ENCODE measurements at regions not wholly inside any gene's neighbourhood (a gene's known extent, or its start where the extent isn't known, plus 50 kb on each side); places are given as distances from the start of the nearest gene placed in this dataset.
"Not testable (repeated sequence)": the region's sequence is repeated elsewhere in the genome, so short reads cannot be mapped to it uniquely, and the experiment has no call there.

- no peaks in the 10 kb centered on the region for H3K9me3 ChIP-seq (ENCODE audit: low read depth, low read length)
- H4K20me1 ChIP-seq (ENCODE audit: insufficient read depth, low read length) = no peaks in the 10 kb centered on the region
- H3K27ac ChIP-seq (ENCODE audit: low read depth, low read length) = no peak overlapping the region
- H3K4me2 ChIP-seq (ENCODE audit: insufficient read depth, low read length) = no peak overlapping the region
- no peak overlapping the region for H3K4me3 ChIP-seq (ENCODE audit: insufficient read depth, low read length)
- H2AFZ ChIP-seq (ENCODE audit: low read length) = no peak overlapping the region
- TF ChIP-seq CTCF (IDR thresholded peaks at IDR 0.05; ENCODE audit: extremely low read depth, low read depth, low read length) = no peak
- H3K79me2 ChIP-seq (ENCODE audit: insufficient read depth, low read length) = no peaks in the 10 kb centered on the region
- no peaks in the 10 kb centered on the region for H3K4me1 ChIP-seq (ENCODE audit: insufficient read depth, low read length)
- DNase-seq (ENCODE audit: insufficient read length, low spot score, missing footprints) = peak; percentile 51
- H3K27me3 ChIP-seq (ENCODE audit: insufficient read depth, low read length) = peaks cover 20% of the 10 kb centered on the region
- no peaks in the 10 kb centered on the region for H3K36me3 ChIP-seq (ENCODE audit: insufficient read depth, low read length)
Observed at GRCh38 chr3:107913701-107914100, 177.1 kb downstream of the CD47 start.

- no peak overlapping the region for H3K4me3 ChIP-seq (ENCODE audit: insufficient read depth, low read length)
- no peak for DNase-seq (ENCODE audit: insufficient read length, low spot score, missing footprints)
- no peak overlapping the region for H3K27ac ChIP-seq (ENCODE audit: low read depth, low read length)
- no peak overlapping the region for H3K4me2 ChIP-seq (ENCODE audit: insufficient read depth, low read length)
- no peaks in the 10 kb centered on the region for H3K36me3 ChIP-seq (ENCODE audit: insufficient read depth, low read length)
- no peak for TF ChIP-seq CTCF (IDR thresholded peaks at IDR 0.05; ENCODE audit: extremely low read depth, low read depth, low read length)
- H2AFZ ChIP-seq (ENCODE audit: low read length) = no peak overlapping the region
- peaks cover 17% of the 10 kb centered on the region for H3K27me3 ChIP-seq (ENCODE audit: insufficient read depth, low read length)
- no peaks in the 10 kb centered on the region for H3K79me2 ChIP-seq (ENCODE audit: insufficient read depth, low read length)
- H4K20me1 ChIP-seq (ENCODE audit: insufficient read depth, low read length) = no peaks in the 10 kb centered on the region
- H3K9me3 ChIP-seq (ENCODE audit: low read depth, low read length) = no peaks in the 10 kb centered on the region
- no peaks in the 10 kb centered on the region for H3K4me1 ChIP-seq (ENCODE audit: insufficient read depth, low read length)
Observed at GRCh38 chr3:107911337-107912000, 179.4 kb downstream of the CD47 start.

- H2AFZ ChIP-seq (ENCODE audit: low read length) = no peak overlapping the region
- peaks cover 17% of the 10 kb centered on the region for H3K27me3 ChIP-seq (ENCODE audit: insufficient read depth, low read length)
- no peaks in the 10 kb centered on the region for H3K9me3 ChIP-seq (ENCODE audit: low read depth, low read length)
- H3K4me1 ChIP-seq (ENCODE audit: insufficient read depth, low read length) = no peaks in the 10 kb centered on the region
- no peaks in the 10 kb centered on the region for H3K36me3 ChIP-seq (ENCODE audit: insufficient read depth, low read length)
- H3K79me2 ChIP-seq (ENCODE audit: insufficient read depth, low read length) = no peaks in the 10 kb centered on the region
- no peak overlapping the region for H3K4me3 ChIP-seq (ENCODE audit: insufficient read depth, low read length)
- DNase-seq (ENCODE audit: insufficient read length, low spot score, missing footprints) = peak; percentile 30
- TF ChIP-seq CTCF (IDR thresholded peaks at IDR 0.05; ENCODE audit: extremely low read depth, low read depth, low read length) = no peak
- H4K20me1 ChIP-seq (ENCODE audit: insufficient read depth, low read length) = no peaks in the 10 kb centered on the region
- H3K27ac ChIP-seq (ENCODE audit: low read depth, low read length) = no peak overlapping the region
- H3K4me2 ChIP-seq (ENCODE audit: insufficient read depth, low read length) = no peak overlapping the region
Observed at GRCh38 chr3:107910713-107911259, 180.0 kb downstream of the CD47 start.

- H2AFZ ChIP-seq (ENCODE audit: low read length); H3K79me2 ChIP-seq (ENCODE audit: insufficient read depth, low read length); H3K4me1 ChIP-seq (ENCODE audit: insufficient read depth, low read length); DNase-seq (ENCODE audit: insufficient read length, low spot score, missing footprints); H3K4me3 ChIP-seq (ENCODE audit: insufficient read depth, low read length); H3K4me2 ChIP-seq (ENCODE audit: insufficient read depth, low read length); H4K20me1 ChIP-seq (ENCODE audit: insufficient read depth, low read length); H3K9me3 ChIP-seq (ENCODE audit: low read depth, low read length); H3K36me3 ChIP-seq (ENCODE audit: insufficient read depth, low read length); H3K27ac ChIP-seq (ENCODE audit: low read depth, low read length): not testable (repeated sequence)
- H3K27me3 ChIP-seq (ENCODE audit: insufficient read depth, low read length) = peaks cover 23% of the 10 kb centered on the region
Observed at GRCh38 chr3:107909583-107909982, 181.2 kb downstream of the CD47 start.

Measured in osteoblast (primary cell).